Small intestine (tissue), 7 donors: ENCODE measurements at regions not wholly inside any gene's neighbourhood (a gene's known extent, or its start where the extent isn't known, plus 50 kb on each side); places are given as distances from the start of the nearest gene placed in this dataset.

Experiments used
- DNase-seq, 2 donors: peaks; one replicate each; pipeline versions ENCODE4 v3.0.0 to v3.0.0-alpha.2; 2013
- FAIRE-seq: peaks from 2 replicates; lab custom pipeline; 2012; peaks lifted over from hg19 to GRCh38; lab: Jason Lieb, UNC
- H3K27ac ChIP-seq, 3 donors: one replicate each; pipeline ENCODE4 v1.5.1; 2013; ENCODE audit warnings: low read length in 2 of 3, mild to moderate bottlenecking in 2 of 3, control low read depth in 1 of 3, inconsistent platforms in 1 of 3, low read depth in 1 of 3, moderate library complexity in 1 of 3
- H3K27me3 ChIP-seq, 3 donors: one replicate each; pipeline ENCODE4 v1.6.1; 2013; ENCODE audit warnings: low read length in 3 of 3, inconsistent platforms in 1 of 3; ENCODE audit not compliant: control insufficient read depth in 3 of 3, insufficient read depth in 3 of 3
- H3K36me3 ChIP-seq, 3 donors: one replicate each; pipeline ENCODE4 v1.6.1; 2013; ENCODE audit warnings: low read length in 3 of 3, inconsistent platforms in 1 of 3, low read depth in 1 of 3, mild to moderate bottlenecking in 1 of 3, moderate library complexity in 1 of 3; ENCODE audit not compliant: control insufficient read depth in 3 of 3, insufficient read depth in 2 of 3
- H3K4me1 ChIP-seq, 3 donors: one replicate each; pipeline ENCODE4 v1.6.1; 2013; ENCODE audit warnings: low read length in 2 of 3, inconsistent platforms in 1 of 3, low read depth in 1 of 3, mild to moderate bottlenecking in 1 of 3, moderate library complexity in 1 of 3; ENCODE audit not compliant: control insufficient read depth in 3 of 3, insufficient read depth in 2 of 3
- H3K4me3 ChIP-seq, 3 donors: one replicate each; pipeline ENCODE4 v1.5.1; 2013; ENCODE audit warnings: low read length in 3 of 3, control low read depth in 1 of 3, inconsistent platforms in 1 of 3, low read depth in 1 of 3, mild to moderate bottlenecking in 1 of 3, moderate library complexity in 1 of 3
- H3K9me3 ChIP-seq, 2 donors: one replicate each; pipeline ENCODE4 v1.6.1; 2013; ENCODE audit warnings: low read depth in 1 of 2, low read length in 1 of 2; ENCODE audit not compliant: control insufficient read depth in 2 of 2, insufficient read depth in 1 of 2
- WGBS, 3 donors: extraction: QIAGEN DNeasy Blood & Tissue Kit; methylation state at CpG; one replicate each; pipeline ENCODE4 v1.1.7; 2013; 5-methylcytosine and 5-hydroxymethylcytosine counted together
- donor health status: healthy with polysubstance abuse.
- donor health status: control.
- donor health status: control.
- donor health status: Bipolar disorder and iron deficiency.
- donor health status: healthy.

DNA sequence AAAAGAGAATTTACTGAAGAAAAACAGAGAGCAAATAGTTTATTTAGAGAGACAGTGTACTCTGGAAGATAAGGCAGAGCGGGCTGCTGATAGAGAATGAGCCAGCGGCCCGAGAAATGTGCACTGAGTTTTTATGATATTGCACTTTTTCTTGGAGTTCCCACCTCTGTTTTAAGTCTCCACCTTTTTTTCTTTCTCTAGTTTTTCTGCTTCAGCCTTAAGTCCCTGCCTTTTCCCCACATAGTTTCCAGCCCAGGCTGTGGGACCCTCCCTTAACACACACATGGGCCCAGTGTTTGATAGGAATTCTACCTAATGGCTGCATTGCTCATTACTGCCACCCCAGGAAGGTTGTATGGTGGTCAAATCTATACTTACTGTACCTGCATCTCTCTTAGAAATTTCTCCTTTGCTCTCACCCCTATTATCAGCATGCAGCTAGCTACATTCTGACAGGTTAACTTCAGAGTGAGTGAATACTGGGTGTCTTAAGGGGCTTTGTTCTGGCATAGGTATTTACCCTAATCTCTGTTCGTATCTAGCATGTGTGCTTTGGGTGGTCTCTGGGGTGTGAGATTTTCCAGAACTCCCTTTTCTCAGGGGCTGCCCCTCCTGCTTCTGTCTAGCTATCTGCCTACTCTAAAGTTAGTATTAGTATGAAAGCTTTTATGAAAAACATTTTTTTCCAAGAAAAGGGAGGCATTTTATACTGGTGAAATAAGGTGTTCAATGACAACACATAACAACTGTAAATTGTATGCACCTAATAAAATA, 127.3 kb upstream of the TOP3B start:
- Histone ChIP-seq H3K4me3 (no peak overlapping the region), H3K9me3 (no peaks in the 10 kb centered on the region), H3K4me1 (no peaks in the 10 kb centered on the region), H3K27ac (no peak overlapping the region), H3K36me3 (no peaks in the 10 kb centered on the region), H3K27me3 (peaks cover 0 to 3% (median 0%) of the 10 kb centered on the region in 3 donors)
- no peak for DNase-seq
- 73 to 86% (median 79%) methylated on average over 4 of the region's 4 CpGs for WGBS, 3 donors
- FAIRE-seq, result no peak

DNA sequence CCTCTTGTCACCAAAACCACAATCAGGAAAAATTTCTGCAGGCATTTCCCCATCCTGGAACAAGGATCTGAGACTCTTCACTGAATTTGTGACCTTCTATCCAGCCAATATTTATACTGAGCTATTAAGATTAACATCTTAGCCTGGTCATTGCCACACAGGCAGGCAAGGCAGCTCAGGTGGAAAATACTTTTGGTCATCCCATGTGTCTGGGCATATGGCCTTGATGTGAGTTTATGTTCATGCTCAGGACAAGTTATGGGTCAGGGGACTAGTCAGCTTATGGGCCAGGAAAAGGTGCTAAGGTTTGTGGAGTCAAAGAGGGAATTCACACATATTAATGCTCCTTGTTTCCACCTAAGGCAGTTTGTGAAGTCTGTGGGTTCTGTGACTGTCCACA, 124.3 kb upstream of the TOP3B start:
- H3K9me3 ChIP-seq, result no peaks in the 10 kb centered on the region
- H3K27me3 ChIP-seq, result peaks cover 0 to 7% (median 0%) of the 10 kb centered on the region in 3 donors
- no peaks in the 10 kb centered on the region for H3K4me1 ChIP-seq
- DNase-seq, result no peak
- no peaks in the 10 kb centered on the region for H3K36me3 ChIP-seq
- H3K4me3 ChIP-seq, result no peak overlapping the region
- H3K27ac ChIP-seq, result no peak overlapping the region
- FAIRE-seq, result no peak

DNA sequence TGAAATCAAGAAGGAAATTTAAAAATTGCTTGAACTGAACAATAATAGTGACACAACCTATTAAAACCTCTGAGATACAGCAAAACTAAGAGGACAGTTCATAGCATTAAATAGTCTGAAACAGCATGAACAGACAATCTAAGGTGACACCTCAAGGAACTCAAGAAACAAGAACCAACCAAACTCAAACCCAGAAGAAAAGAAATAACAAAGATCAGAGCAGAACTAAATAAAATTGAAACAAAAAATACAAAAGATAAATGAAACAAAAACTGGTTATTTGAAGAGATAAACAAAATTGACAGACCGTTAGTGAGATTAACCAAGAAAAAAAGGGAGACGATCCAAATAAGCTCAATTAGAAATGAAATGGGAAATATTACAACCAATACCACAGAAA, 122.8 kb upstream of the TOP3B start:
- no peaks in the 10 kb centered on the region for H3K4me1 ChIP-seq
- DNase-seq, result no peak
- H3K9me3 ChIP-seq, result no peaks in the 10 kb centered on the region
- peaks cover 0 to 7% (median 0%) of the 10 kb centered on the region in 3 donors for H3K27me3 ChIP-seq
- H3K27ac ChIP-seq, result no peak overlapping the region
- H3K4me3 ChIP-seq, result no peak overlapping the region
- FAIRE-seq, result no peak
- H3K36me3 ChIP-seq, result no peaks in the 10 kb centered on the region
- 71 to 79% (median 71%) methylated on average over 2 of the region's 2 CpGs for WGBS, 3 donors

DNA sequence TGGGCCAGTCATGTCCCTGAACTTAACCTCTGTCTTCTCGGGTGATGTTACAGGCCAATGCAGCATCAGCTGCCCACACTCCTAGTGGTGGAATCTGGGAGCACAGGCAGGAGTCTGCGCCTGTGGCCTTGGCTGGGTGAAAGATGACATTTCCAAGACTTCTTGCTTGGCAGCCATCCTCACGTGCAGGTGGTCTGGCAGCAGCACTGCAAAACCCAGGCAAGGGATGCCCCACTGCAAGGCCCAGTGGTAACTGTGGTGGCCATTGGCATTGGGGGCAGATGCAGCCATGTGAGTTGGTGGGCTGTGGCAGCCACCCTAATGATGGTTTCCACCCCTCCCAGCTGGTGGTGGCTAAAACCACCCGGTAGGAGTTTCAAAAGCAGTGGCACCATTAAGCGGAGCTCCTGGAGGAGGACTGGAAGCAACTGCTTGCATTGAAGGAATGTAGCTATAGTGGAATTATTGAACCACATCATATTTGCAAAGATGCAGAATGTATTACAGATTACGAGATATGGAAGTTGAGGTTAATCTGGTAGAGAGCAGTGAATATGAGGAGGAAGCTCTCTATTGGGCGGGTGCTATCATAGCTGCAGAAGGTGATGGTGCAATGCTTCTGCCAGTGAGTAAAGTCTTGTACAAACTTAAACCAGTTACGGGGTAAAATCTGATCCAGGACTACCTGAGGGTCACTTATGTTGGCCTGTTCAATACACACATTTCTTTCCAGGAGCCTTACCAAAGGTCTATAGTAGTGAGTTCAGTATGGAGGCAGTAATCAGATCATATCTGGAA, 120.7 kb upstream of the TOP3B start:
- Histone ChIP-seq H3K27ac (no peak overlapping the region), H3K27me3 (peaks cover 0 to 7% (median 0%) of the 10 kb centered on the region in 3 donors), H3K4me3 (no peak overlapping the region), H3K4me1 (no peaks in the 10 kb centered on the region), H3K36me3 (no peaks in the 10 kb centered on the region), H3K9me3 (no peaks in the 10 kb centered on the region)
- FAIRE-seq (no peak), DNase-seq (no peak)
- 65 to 70% (median 70%) methylated on average over 8 of the region's 8 CpGs for WGBS, 3 donors

DNA sequence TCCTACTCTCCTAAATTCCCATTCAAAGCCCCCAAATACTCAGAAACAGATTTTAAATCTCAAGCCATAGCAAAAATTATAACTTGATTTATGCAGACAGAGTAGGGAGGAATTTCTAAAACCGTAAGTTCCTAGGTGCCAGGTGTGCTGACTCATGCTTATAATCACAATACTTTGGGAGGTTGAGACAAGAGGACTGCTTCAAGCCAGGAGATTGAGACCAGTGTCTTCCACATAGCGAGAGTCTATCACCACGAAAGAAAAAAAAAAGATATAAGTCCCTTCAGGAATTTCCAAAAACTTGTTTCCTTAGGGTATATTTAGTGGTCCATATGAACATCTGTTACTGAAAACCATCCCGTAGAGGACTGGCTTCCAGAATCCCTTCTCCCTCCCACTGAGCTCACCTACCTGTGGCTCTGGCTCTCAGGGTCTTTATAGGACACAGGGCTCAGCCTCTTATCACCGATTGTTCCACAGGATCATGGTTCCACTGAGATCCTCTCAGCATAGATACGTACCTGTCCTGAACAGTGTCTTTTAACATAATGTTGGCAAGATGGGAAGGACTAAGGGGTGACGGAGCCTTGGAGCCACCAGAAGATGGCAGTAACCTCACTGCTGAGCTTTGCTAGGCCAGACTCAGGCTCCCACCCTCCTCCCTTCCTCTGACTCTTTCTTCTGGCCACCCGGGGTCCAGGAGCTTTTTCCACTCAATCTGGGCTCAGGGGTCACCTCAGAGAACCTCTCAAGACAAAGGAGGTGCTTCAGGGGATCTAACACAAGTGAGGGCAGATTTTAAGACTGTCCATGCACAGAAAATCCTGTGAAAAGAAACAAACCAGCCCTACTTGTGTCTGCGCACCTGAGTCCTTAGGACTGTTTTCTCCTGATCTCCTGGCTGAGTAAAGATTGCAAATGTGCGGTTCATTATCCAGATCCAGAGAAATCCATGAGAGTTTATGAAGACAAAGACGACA, 117.5 kb upstream of the TOP3B start:
- Histone ChIP-seq H3K4me1 (no peaks in the 10 kb centered on the region), H3K27me3 (peaks cover 0 to 8% (median 0%) of the 10 kb centered on the region in 3 donors), H3K27ac (no peak overlapping the region), H3K9me3 (no peaks in the 10 kb centered on the region), H3K36me3 (no peaks in the 10 kb centered on the region), H3K4me3 (no peak overlapping the region)
- FAIRE-seq (no peak), DNase-seq (no peak)
- 56 to 66% (median 65%) methylated on average over 11 of the region's 11 CpGs for WGBS, 3 donors

DNA sequence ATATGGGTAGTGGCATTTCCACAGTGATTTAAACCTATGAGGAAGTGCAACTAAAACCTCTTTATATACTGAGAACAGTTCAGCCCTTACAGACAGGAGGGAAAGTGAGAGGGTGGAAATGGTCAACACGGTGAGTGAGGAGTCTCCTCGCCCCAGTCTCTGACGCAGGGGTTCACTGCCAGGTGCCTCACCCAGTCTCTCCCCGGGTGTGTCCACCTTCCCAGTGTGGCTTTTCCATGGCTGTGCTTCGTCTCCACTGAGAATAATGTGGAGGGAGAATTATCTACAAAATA, 116.6 kb upstream of the TOP3B start:
- Histone ChIP-seq H3K4me1 (no peaks in the 10 kb centered on the region), H3K27ac (no peak overlapping the region), H3K9me3 (no peaks in the 10 kb centered on the region), H3K4me3 (no peak overlapping the region), H3K36me3 (no peaks in the 10 kb centered on the region), H3K27me3 (peaks cover 0 to 12% (median 0%) of the 10 kb centered on the region in 3 donors)
- WGBS, 3 donors, result 37 to 56% (median 55%) methylated on average over 5 of the region's 5 CpGs
- FAIRE-seq, result no peak
- no peak for DNase-seq

DNA sequence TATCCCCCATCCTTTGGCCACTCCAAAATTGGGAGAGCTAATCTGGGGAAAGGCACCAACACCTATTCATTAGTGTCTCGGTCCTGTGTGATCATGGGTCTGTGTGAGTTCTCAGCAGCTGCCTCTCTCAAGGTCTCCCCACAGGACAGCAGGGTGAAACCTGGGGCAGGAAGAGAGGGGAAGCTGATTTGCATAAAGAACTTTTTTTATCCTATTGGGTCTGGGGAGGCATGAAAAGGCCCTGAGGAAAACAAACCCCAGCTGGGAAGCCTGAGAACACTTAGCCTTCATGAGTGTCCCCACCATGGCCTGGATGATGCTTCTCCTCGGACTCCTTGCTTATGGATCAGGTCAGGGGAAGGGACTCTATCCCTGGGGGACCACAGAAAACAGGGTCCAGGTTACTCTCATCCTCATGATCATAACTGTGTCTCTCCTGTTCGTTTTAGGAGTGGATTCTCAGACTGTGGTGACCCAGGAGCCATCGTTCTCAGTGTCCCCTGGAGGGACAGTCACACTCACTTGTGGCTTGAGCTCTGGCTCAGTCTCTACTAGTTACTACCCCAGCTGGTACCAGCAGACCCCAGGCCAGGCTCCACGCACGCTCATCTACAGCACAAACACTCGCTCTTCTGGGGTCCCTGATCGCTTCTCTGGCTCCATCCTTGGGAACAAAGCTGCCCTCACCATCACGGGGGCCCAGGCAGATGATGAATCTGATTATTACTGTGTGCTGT, 116.0 kb upstream of the TOP3B start:
- 53 to 56% (median 56%) methylated on average over 9 of the region's 9 CpGs for WGBS, 3 donors
- Histone ChIP-seq H3K27ac (no peak overlapping the region), H3K4me3 (no peak overlapping the region), H3K4me1 (no peaks in the 10 kb centered on the region), H3K9me3 (no peaks in the 10 kb centered on the region), H3K27me3 (peaks cover 0 to 12% (median 0%) of the 10 kb centered on the region in 3 donors), H3K36me3 (no peaks in the 10 kb centered on the region)
- FAIRE-seq (no peak), DNase-seq (no peak)
